Sigmoid colon (tissue), 6 donors: ENCODE measurements at regions not wholly inside any gene's neighbourhood (a gene's known extent, or its start where the extent isn't known, plus 50 kb on each side); places are given as distances from the start of the nearest gene placed in this dataset.

Experiments
- DNase-seq: peaks from one replicate; pipeline ENCODE4 v3.0.0-alpha.2; 2019
- H3K27ac ChIP-seq, 4 donors: fragments of 200-600 bp; sonication (generic); one replicate each; pipeline ENCODE4 v1.5.1; 2016 to 2019; ENCODE audit warnings: mild to moderate bottlenecking in 1 of 4
- H3K27me3 ChIP-seq, 3 donors: fragments of 200-600 bp; sonication (generic); one replicate each; pipeline ENCODE4 v1.5.1; 2019; ENCODE audit warnings: mild to moderate bottlenecking in 1 of 3
- H3K36me3 ChIP-seq, 4 donors: fragments of 200-600 bp; sonication (generic); one replicate each; pipeline ENCODE4 v1.5.1; 2016 to 2019
- H3K4me1 ChIP-seq, 4 donors: fragments of 200-600 bp; sonication (generic); one replicate each; pipeline ENCODE4 v1.5.1; 2017 to 2019
- H3K4me3 ChIP-seq, 4 donors: fragments of 200-600 bp; sonication (generic); one replicate each; pipeline ENCODE4 v1.5.1; 2017 to 2019; ENCODE audit warnings: mild to moderate bottlenecking in 2 of 4, moderate library complexity in 1 of 4
- H3K9me3 ChIP-seq, 4 donors: fragments of 200-600 bp in 3 of 4; sonication (generic) in 3 of 4; one replicate each; pipeline versions ENCODE4 v1.5.1 to v1.6.1; 2013 to 2019
- EP300 ChIP-seq, 4 donors: sonication (generic); formaldehyde crosslinking; IDR thresholded peaks; one replicate each; pipeline ENCODE4 v1.6.1; 2017; ENCODE audit warnings: antibody characterized with exemption in 4 of 4
- POLR2A ChIP-seq, 2 donors: fragments of 450-650 bp; IDR thresholded peaks; one replicate each; pipeline ENCODE4 v1.6.1; 2016; ENCODE audit warnings: antibody characterized with exemption in 2 of 2, mild to moderate bottlenecking in 2 of 2, moderate library complexity in 2 of 2
- POLR2AphosphoS5 ChIP-seq, 4 donors: sonication (generic); formaldehyde crosslinking; IDR thresholded peaks; one replicate each; pipeline ENCODE4 v1.6.1; 2017; ENCODE audit warnings: antibody characterized with exemption in 4 of 4
- WGBS, 2 donors: extraction: QIAGEN DNeasy Blood & Tissue Kit; methylation state at CpG; one replicate each; pipeline ENCODE4 v1.1.7; 2013; 5-methylcytosine and 5-hydroxymethylcytosine counted together
- intact Hi-C: fragments of 100-400 bp; cut with DNase I; formaldehyde crosslinking; loops from one replicate; pipeline ENCODE4 v1.15.1; 2023
- TF ChIP-seq, protein P1 (sequence below), 4 experiments: fragments of 450-650 bp in 3 of 4; fragments of 200-600 bp in 1 of 4; IDR thresholded peaks; one replicate each; pipeline ENCODE4 v1.5.1; 2016 to 2019; ENCODE audit warnings: antibody characterized with exemption in 4 of 4, mild to moderate bottlenecking in 3 of 4, moderate library complexity in 2 of 4
- donor health status: healthy with polysubstance abuse.
- donor health status: healthy.

DNA sequence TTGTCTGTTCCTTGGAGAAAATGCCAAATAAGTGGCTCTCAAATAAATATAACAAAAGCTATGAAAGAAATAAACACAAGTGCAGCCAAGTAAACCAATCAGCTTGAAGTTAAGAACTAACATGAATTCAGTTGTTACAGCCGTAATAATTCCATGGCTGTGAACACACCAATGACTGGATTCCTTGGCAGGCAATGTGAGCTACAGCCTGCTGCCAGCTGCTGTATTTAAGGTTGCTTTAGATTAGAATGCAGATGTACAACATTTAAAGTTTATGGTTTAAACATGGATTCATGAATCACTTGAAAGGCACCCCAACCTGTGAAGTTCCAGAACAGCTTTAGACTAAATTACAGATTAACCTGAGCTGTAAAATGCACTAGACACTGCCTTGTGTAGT lies 626.4 kb upstream of the SEMA6A start:
- Histone ChIP-seq H3K4me1 (peaks cover 0 to 15% (median 3%) of the 10 kb centered on the region in 4 donors), H3K36me3 (no peaks in the 10 kb centered on the region), H3K9me3 (no peaks in the 10 kb centered on the region), H3K4me3 (no peak overlapping the region), H3K27me3 (no peaks in the 10 kb centered on the region), H3K27ac (peak overlapping the region in 1 of 4 donors; percentile 37)
- DNase-seq = no peak
- WGBS, 2 donors = 10 to 55% methylated on average over 1 of the region's 1 CpG
- intact Hi-C loops = no loop called here
- TF ChIP-seq, protein P1, sequence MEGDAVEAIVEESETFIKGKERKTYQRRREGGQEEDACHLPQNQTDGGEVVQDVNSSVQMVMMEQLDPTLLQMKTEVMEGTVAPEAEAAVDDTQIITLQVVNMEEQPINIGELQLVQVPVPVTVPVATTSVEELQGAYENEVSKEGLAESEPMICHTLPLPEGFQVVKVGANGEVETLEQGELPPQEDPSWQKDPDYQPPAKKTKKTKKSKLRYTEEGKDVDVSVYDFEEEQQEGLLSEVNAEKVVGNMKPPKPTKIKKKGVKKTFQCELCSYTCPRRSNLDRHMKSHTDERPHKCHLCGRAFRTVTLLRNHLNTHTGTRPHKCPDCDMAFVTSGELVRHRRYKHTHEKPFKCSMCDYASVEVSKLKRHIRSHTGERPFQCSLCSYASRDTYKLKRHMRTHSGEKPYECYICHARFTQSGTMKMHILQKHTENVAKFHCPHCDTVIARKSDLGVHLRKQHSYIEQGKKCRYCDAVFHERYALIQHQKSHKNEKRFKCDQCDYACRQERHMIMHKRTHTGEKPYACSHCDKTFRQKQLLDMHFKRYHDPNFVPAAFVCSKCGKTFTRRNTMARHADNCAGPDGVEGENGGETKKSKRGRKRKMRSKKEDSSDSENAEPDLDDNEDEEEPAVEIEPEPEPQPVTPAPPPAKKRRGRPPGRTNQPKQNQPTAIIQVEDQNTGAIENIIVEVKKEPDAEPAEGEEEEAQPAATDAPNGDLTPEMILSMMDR (IDR thresholded peaks at IDR 0.05) = no peak
- TF ChIP-seq POLR2AphosphoS5 (IDR thresholded peaks at IDR 0.05) = no peak
- TF ChIP-seq EP300 (IDR thresholded peaks at IDR 0.05) = no peak
- TF ChIP-seq POLR2A (IDR thresholded peaks at IDR 0.05) = no peak

DNA sequence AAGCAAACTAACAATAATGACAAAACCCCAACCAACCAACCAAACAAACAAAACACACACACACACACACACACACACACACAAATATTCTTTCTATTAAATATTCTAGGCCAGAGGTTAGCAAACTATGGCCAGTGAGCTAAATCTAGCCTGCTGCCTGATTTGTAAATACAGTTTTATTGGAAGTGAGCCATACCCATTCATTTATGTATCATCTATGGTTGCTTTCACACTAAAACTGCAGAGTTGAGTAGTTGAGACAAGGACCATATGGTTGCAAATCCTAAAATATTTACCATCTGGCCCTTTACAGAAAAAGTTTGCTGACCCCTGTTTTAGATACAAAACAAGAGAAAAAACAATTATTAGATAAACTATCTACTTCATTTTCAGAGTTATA lies 620.5 kb upstream of the SEMA6A start:
- intact Hi-C loops = no loop called here
- Histone ChIP-seq H3K27me3 (no peaks in the 10 kb centered on the region), H3K9me3 (no peaks in the 10 kb centered on the region), H3K27ac (no peak overlapping the region), H3K4me1 (peaks cover 0 to 11% (median 3%) of the 10 kb centered on the region in 4 donors), H3K4me3 (no peak overlapping the region), H3K36me3 (no peaks in the 10 kb centered on the region)
- no peak for DNase-seq
- TF ChIP-seq POLR2AphosphoS5 (IDR thresholded peaks at IDR 0.05) (no peak), POLR2A (IDR thresholded peaks at IDR 0.05) (no peak), EP300 (IDR thresholded peaks at IDR 0.05) (no peak)
- TF ChIP-seq, protein P1 (IDR thresholded peaks at IDR 0.05) = no peak

DNA sequence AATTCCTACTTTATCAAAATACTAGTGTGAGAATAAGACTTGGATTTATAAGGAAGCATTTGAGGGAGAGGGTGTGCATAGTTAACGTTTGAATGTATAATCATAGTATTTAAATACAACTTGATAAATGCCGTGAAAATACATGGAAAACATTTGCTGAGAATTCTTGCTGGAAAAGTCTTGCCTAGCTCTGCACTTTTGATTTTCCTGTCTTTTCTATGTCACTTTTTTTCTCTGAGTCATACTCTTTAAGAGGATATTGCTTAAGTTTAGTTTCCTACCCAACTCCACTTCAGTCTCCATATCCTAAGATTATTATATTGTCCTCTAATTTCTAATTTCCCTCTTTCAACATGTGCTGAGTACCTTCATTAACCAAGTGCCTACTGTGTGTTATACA lies 616.6 kb upstream of the SEMA6A start:
- Histone ChIP-seq H3K27ac (no peak overlapping the region), H3K27me3 (no peaks in the 10 kb centered on the region), H3K36me3 (no peaks in the 10 kb centered on the region), H3K4me1 (peaks cover 0 to 19% (median 4%) of the 10 kb centered on the region in 4 donors), H3K4me3 (no peak overlapping the region), H3K9me3 (no peaks in the 10 kb centered on the region)
- WGBS, 2 donors = 89 to 92% methylated on average over 2 of the region's 2 CpGs
- intact Hi-C loops = no loop called here
- TF ChIP-seq POLR2A (IDR thresholded peaks at IDR 0.05) (no peak), EP300 (IDR thresholded peaks at IDR 0.05) (no peak), POLR2AphosphoS5 (IDR thresholded peaks at IDR 0.05) (no peak)
- TF ChIP-seq, protein P1 (IDR thresholded peaks at IDR 0.05) = no peak
- DNase-seq = no peak

DNA sequence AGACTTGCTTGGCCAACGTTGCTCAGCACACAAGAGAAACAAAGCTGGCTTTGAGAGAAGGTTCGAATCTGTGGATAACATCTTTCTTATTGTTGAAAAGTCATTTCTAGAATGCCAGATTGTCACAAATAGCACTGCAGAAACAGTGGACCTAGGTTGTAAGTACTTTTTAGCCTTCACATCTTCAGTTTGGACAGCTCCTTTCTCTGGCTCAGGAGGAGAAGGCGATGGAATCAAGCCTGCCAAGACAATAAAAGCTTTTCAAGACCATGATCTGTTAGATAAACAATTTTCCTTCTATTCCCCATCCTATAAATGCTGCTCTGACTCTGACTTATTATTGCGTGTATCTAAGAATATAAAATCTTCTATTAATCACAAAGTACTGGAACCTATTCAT lies 615.2 kb upstream of the SEMA6A start:
- 65 to 76% methylated on average over 4 of the region's 4 CpGs for WGBS, 2 donors
- TF ChIP-seq, protein P1 (IDR thresholded peaks at IDR 0.05) = no peak
- Histone ChIP-seq H3K27ac (no peak overlapping the region), H3K36me3 (no peaks in the 10 kb centered on the region), H3K4me1 (peaks cover 0 to 19% (median 4%) of the 10 kb centered on the region in 4 donors), H3K27me3 (no peaks in the 10 kb centered on the region), H3K4me3 (no peak overlapping the region), H3K9me3 (no peaks in the 10 kb centered on the region)
- intact Hi-C loops = no loop called here
- no peak for DNase-seq

DNA sequence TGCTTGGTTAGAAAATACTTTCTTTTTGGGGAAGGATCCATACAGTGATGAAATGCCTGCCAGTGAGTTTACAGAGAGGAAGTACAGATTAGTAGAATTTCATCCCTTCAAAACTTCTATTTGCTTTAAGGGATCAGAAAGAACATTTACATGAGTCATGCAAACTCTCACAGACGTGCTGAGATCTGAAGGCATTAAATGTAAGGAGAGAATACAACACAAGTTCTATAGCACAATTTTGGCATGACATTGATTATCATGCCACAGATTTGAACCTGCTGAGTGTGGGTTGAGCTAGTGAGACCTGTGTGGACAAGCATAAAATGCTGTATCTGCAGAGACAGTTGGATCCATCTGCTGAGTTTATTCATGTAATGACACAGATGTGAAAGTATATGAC lies 613.6 kb upstream of the SEMA6A start:
- Histone ChIP-seq H3K4me1 (peaks cover 0 to 19% (median 4%) of the 10 kb centered on the region in 4 donors), H3K36me3 (no peaks in the 10 kb centered on the region), H3K27me3 (no peaks in the 10 kb centered on the region), H3K27ac (no peak overlapping the region), H3K9me3 (no peaks in the 10 kb centered on the region), H3K4me3 (no peak overlapping the region)
- no peak for TF ChIP-seq POLR2AphosphoS5 (IDR thresholded peaks at IDR 0.05)
- no peak for TF ChIP-seq EP300 (IDR thresholded peaks at IDR 0.05)
- TF ChIP-seq, protein P1 (IDR thresholded peaks at IDR 0.05) = no peak
- TF ChIP-seq POLR2A (IDR thresholded peaks at IDR 0.05) = no peak
- WGBS, 2 donors = 15 to 32% methylated on average over 1 of the region's 1 CpG
- intact Hi-C loops = no loop called here
- DNase-seq = no peak
